Pons (tissue), 1 donor: ENCODE measurements at regions not wholly inside any gene's neighbourhood (a gene's known extent, or its start where the extent isn't known, plus 50 kb on each side); places are given as distances from the start of the nearest gene placed in this dataset.

ENCODE experiments used
- DNase-seq: peaks from one replicate; pipeline ENCODE4 v3.0.0-alpha.2; 2016; ENCODE audit warnings: low spot score

DNA sequence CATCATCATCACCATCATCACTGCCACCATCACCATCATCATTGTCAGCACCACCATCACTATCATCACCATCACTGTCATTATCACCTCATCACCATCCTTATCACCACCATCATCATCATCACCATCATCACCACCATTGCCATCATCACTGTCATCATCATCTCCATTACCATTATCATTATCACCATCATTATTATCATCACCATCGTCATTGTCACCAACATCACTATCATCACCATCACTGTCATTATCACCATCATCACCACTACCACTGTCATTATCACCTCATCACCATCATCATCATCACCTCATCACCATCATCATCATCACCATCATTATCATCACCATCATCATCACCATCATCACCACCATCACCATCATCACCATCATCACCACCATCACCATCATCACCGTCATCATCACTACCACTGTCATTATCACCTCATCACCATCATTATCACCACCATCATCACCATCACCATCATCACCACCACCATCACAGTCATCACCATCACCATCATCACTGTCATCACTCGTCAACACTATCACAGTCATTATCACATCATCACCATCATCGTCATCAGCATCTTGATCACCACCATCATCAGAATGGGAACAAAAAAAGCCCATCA is 191.1 kb downstream of the TTLL2 start:
- no peak for DNase-seq

DNA sequence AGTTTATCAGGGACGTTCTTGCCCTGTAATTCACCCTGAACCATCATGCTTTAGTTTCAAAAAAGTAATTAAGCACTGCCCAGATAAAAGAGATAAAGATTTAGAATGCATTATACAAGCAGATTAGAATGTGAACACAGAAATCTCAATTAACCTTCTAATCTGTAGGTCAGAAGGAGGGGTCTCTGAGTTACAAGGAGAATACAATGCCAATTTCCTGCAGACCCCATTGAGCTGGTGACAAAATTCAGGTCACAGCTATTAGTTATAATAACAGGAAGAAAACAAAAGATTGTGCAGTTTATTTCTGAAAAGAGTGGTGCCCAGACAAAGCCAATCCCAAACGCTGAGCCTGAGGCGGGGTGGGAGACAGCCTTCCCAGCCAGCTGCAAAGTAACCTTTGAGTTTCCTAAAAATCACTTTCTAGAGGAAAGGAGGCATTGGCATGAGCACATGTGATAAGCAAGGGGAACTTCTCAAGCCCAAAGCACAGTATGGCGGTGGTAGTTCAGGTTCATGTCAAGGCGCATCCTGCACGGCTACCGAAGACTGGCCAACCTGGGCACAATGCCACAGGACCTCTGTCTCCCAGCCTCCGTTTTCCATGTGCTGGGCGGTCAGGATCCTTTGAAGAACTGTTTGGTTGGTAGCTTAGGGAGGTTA is 192.5 kb downstream of the TTLL2 start:
- no peak for DNase-seq

DNA sequence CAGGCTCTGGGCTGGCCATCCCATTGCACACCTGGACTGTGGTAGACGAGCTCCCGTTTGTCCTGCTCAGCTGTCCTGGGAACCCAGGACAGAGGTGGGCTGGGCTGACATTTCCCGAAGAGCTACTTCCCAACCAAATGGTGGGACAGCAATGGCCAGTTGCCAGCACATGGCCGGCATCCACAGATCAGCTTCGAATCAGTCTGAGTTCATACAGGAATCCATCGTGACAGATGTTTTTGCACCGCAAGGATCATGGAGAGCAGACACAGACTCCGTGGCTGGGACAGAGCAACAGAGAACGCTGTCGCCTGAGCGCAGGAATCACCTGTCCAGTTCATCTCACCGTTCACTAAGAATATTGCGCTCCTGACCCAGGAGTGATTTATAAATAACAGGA is 198.5 kb downstream of the TTLL2 start:
- DNase-seq = no peak

DNA sequence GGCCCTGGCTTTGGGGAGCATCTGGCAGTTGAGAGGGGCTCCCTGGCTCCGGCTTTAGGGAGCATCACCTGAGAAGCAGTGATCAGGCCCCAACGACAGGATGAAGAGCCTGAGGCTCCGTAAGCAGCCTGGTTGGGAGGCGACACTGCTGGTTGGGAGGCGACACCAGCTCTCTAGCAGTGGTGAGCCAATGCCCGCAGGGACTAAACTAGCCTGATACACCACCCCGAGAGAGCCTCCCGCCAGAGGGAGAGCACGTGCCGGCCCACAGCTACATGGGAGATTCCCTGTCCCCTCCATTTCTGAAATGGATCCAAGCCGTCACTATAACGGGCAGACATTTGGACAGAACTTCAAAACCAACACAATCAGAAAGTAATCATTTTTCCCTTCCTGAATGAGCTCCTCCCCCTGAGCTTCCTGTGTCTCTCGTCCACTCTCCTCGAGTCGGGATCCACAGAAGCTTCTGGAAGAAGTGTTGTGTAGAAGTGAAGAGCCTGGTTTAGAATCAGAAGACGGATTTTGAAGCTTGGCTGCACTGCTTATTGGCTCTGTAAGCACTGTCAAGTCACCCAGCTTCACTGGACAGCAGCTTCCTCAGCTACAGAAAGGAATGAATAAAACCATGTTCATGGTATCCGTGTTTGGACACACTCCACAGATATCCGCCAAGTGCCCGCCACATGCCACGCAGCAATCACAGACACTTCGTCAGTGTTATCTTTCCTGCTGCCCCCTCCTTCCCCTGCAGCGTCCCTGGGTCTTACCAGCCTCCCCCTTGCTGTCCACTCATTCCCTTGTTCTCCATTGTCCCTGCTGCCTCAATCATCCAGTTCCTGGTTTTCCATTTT is 199.6 kb downstream of the TTLL2 start:
- DNase-seq = no peak

GRCh38 chr6:167525774-167526173 is 200.9 kb downstream of the TTLL2 start:
- no peak for DNase-seq

DNA sequence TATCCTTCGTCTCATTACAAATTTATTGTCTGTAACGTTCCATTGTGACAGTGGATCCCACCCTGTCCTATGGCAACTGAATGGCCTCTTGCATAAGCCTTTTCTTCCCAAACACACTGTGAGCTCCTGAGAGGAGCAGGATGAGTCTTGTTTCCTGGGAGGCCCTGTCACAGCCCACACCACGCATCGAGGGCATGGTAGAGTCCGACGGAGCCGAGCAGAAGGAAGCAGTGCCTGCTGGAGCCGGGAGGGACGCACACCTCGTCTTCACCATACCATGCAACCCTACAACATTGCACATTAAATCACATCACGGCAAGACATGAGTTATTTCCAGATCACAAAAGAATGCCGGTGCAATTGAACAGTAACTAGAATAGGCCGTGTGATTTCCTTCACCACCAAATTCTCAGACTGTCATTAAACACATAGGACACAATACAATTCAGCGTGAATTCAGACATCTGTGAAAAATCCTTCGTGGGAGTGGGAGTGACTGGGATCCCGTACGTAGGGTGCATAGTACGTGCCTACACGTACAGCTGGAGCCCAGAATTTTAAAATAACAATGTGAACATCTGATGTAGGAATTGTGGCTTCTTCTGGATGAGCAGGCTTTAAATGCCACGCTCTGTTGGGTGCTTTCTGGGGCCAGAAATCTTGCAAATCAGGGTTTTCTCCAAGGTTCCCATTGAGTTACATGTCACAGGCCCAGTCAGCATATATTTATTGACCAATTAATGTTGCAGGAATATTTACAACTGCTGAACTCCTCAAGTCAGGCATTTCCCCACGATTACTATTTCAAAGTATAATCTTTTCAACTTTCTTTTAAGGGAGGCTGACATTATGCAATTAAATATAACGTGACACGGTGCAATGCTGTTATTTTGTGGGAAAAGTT is 201.8 kb downstream of the TTLL2 start:
- no peak for DNase-seq

GRCh38 chr6:167528239-167528638 is 203.4 kb downstream of the TTLL2 start:
- no peak for DNase-seq

GRCh38 chr6:167528976-167529375 is 204.1 kb downstream of the TTLL2 start:
- DNase-seq = no peak

DNA sequence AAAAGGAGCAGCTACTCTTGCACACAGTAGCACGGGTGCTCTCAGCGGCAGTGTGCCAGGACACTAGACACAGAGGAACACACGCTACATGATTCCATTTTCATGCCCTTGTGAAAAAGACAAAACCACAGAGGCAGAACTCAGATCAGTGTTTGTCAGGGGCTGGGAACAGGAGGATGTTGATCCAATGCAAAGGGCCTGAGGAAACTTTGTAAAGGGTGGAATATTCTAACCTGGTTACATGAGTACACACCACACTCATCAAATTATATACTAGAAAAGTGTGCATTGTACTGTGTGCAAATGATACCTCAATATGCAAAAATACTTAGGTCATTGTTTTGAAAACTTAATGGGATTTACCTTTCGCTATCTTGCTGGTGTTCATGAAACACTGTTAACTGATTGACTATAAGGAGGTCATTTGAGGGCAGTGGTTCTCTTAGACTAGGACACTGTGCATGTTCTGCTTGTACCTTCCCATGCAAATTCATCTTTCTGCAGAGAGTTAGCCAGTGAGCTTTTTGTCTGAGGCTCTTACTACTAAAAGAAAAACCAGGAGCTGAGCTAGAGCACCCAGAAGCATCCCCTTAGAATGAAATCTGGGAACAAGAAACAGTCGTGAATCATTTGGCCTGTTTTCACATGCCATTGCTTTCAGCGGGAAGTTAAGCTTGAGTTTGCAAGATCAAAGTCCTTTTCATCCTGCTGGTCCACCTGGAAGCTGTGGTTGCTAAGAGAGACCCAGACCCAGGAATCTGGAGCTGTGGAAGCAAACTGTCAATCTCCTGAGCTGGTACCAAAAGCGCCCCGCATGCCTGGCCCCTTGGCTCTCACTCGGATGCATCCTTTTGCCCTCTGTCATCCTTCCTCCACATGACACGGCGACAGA is 204.8 kb downstream of the TTLL2 start:
- DNase-seq = no peak

- no peak for DNase-seq
Measured at GRCh38 chr6:167530951-167531350, 206.1 kb downstream of the TTLL2 start.

- DNase-seq = peak; percentile 60
Measured at GRCh38 chr6:167532410-167533288, 207.8 kb downstream of the TTLL2 start.

- no peak for DNase-seq
Measured at GRCh38 chr6:167533851-167534250, 209.0 kb downstream of the TTLL2 start.

- no peak for DNase-seq
Measured at GRCh38 chr6:167537816-167538215, 212.9 kb downstream of the TTLL2 start.

GRCh38 chr6:167538746-167539145 is 213.9 kb downstream of the TTLL2 start:
- DNase-seq = peak; percentile 68

DNA sequence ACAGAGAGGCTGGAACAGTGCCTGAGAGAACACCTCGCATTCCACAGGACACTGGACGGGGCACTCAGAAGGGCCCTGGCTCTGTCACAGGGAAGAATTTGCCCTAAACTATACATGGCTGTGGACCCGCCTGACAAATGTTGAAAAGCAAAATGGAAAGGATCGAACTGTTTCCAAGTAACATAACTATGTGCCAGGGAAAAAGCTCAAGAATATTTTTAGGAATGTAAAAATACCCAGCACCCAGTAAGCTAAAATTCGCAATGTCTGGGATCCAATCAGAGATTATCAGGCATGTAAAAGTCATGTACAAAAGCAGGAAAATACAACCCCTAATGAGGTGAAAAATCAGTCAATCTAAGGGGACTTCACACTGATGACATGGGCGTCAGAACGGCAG is 215.9 kb downstream of the TTLL2 start:
- DNase-seq = no peak

- no peak for DNase-seq
Measured at GRCh38 chr6:167541544-167541943, 216.7 kb downstream of the TTLL2 start.

DNA sequence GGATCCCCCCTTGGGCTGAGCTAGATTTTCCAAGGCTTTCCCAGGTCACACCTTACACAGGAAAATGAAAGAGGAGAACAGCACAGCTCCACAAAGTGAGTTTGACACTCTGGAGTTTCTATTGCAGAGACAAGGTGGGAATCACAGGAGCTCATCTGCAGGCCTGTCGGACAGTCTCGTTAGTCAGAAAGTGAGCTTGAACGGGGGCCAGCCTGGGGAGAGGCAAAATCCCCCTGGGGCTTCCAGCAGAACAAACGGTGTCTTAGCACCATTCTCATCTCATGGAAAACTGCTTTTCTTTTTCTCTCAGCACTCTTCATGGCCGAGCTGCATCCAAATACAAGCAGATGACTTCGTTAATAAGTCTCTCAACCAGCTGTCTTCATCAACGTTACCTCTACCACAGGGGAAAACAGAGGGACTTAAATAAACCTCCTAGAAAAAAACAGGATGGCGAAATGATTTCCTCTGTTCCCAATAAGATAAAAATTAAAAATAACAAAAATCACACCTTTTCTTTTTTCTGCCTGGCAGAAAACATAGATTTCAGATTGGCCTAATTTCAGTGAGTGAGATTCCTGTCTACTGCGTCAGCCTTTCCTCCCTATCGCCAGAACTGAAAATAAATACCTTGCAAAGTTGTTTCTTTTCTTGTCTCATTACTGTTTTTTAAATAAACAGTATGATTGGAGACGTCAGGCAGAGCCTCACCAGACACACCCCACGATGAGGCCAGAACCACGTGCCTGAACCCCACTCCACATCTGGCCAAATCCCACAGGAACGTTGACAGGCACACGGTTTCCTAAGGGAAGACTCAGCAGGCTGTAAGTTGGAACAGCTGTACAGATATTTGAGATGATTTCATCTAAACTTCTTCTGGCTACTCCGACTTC is 219.0 kb downstream of the TTLL2 start:
- no peak for DNase-seq

DNA sequence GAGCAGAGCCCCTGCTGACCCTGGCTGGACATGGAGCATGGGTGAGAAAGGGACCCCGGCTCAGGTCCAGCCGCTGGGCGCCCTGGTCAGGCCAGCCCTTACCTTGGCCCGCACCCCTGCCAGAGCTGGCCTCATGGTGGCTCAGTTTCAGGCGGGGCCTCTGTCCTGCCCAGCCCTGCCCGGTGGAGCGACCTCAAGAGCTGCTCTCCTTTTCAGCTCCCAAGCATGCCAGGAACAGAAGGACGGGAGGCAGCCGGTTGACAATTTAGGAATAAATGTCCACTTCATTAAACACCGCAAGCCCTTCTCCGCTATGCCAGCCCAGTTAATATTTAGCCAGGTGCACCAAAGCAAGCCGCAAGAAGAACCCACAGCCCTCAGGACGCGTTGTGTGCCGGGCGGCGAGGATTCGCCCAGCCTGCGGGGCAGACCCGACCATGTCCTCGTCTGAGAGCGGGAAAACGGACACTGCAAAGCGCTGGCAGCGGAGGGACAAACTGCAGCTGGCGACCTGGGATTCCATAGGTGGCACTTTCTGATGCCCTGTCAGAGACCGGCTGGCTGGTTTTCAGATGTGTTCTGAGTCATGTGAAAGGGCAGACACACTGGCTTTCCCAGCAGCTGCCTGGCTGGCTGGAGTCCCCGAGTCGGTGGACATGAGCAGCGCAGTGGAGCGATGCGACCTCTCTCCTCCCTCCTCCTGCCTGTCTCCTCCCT is 221.9 kb downstream of the TTLL2 start:
- no peak for DNase-seq
